ENCODE measurements at regions not wholly inside any gene's neighbourhood (a gene's known extent, or its start where the extent isn't known, plus 50 kb on each side); places are given as distances from the start of the nearest gene placed in this dataset.

DNA sequence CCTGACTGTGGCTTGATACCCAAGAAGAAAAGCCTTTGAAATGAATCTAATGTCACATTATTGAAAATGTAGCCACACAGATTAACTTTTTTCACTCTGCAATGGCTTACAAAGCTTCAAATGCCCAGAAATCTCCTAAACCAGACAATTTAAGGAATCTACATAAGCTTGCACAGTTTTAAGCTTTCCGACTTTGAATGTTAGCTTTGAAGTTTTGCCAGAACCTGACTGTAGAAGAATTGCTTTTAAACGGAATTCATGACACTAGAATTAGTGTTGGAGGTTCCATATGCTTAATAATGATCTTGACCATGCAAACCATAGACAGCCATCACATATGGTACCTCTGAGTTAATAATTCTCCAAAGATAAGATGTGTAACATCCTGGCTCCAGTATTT lies 798.5 kb upstream of the EPHA7 start:
- Histone ChIP-seq H3K4me1 (no peaks in the 10 kb centered on the region), H3K4me3 (ENCODE audit: low read depth, low read length) (no peak overlapping the region), H3K27me3 (no peaks in the 10 kb centered on the region), H3K36me3 (no peaks in the 10 kb centered on the region), H3K9me3 (no peaks in the 10 kb centered on the region)
- TF ChIP-seq, protein P1, sequence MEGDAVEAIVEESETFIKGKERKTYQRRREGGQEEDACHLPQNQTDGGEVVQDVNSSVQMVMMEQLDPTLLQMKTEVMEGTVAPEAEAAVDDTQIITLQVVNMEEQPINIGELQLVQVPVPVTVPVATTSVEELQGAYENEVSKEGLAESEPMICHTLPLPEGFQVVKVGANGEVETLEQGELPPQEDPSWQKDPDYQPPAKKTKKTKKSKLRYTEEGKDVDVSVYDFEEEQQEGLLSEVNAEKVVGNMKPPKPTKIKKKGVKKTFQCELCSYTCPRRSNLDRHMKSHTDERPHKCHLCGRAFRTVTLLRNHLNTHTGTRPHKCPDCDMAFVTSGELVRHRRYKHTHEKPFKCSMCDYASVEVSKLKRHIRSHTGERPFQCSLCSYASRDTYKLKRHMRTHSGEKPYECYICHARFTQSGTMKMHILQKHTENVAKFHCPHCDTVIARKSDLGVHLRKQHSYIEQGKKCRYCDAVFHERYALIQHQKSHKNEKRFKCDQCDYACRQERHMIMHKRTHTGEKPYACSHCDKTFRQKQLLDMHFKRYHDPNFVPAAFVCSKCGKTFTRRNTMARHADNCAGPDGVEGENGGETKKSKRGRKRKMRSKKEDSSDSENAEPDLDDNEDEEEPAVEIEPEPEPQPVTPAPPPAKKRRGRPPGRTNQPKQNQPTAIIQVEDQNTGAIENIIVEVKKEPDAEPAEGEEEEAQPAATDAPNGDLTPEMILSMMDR (IDR thresholded peaks at IDR 0.05; ENCODE audit: low read depth, low read length) = no peak
- no peak for DNase-seq

GRCh38 chr6:94215552-94215951 lies 796.2 kb upstream of the EPHA7 start:
- H3K4me1 ChIP-seq = no peaks in the 10 kb centered on the region
- H3K4me3 ChIP-seq (ENCODE audit: low read depth, low read length) = no peak overlapping the region
- H3K27me3 ChIP-seq = no peaks in the 10 kb centered on the region
- TF ChIP-seq, protein P1 (IDR thresholded peaks at IDR 0.05; ENCODE audit: low read depth, low read length) = no peak
- no peaks in the 10 kb centered on the region for H3K9me3 ChIP-seq
- H3K36me3 ChIP-seq = no peaks in the 10 kb centered on the region
- no peak for DNase-seq

DNA sequence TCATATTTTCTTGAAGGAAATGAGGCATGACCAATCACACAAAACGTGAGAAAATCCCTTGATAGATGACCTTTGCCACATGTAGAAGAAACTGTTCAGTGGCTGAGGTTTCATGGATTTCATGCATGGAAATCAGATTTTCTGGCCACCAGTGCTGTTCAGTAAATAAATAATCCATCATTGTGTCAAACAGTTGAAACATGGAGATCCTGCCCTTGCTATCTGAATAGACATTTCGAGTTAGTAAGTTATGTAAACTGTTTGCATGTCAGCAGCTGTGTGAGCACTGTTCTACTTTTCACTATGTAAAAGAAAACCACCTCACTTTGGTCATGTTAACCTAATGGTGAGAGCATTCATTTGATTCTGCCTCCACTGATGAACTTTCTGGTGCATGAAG lies 793.9 kb upstream of the EPHA7 start:
- H3K27me3 ChIP-seq = no peaks in the 10 kb centered on the region
- H3K36me3 ChIP-seq = no peaks in the 10 kb centered on the region
- no peak overlapping the region for H3K4me3 ChIP-seq (ENCODE audit: low read depth, low read length)
- TF ChIP-seq, protein P1 (IDR thresholded peaks at IDR 0.05; ENCODE audit: low read depth, low read length) = no peak
- H3K9me3 ChIP-seq = no peaks in the 10 kb centered on the region
- H3K4me1 ChIP-seq = no peaks in the 10 kb centered on the region
- DNase-seq = no peak

DNA sequence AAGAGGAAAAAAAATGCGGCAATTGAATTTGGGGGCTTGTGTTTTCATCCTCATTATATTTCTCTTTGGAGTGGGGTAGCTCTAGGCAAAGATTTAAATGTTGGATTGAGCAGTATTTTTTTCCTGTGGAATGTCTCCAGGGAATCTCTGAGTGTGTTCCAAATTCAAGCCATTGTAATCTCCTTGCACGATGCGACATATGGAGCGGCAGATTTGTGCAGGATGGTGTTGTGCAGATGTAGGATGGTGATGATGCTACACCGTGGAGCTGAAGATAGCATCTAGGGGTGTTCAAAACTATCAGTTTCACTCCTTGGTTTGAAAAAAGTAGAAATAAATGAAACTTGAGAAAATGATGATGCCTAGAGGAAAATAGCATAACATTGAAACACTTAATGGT lies 777.5 kb upstream of the EPHA7 start:
- H3K27me3 ChIP-seq = no peaks in the 10 kb centered on the region
- no peak for DNase-seq
- H3K9me3 ChIP-seq = no peaks in the 10 kb centered on the region
- TF ChIP-seq, protein P1 (IDR thresholded peaks at IDR 0.05; ENCODE audit: low read depth, low read length) = no peak
- H3K4me3 ChIP-seq (ENCODE audit: low read depth, low read length) = no peak overlapping the region
- H3K4me1 ChIP-seq = no peaks in the 10 kb centered on the region
- H3K36me3 ChIP-seq = no peaks in the 10 kb centered on the region

GRCh38 chr6:94190030-94190429 lies 770.7 kb upstream of the EPHA7 start:
- H3K4me3 ChIP-seq (ENCODE audit: low read depth, low read length) = no peak overlapping the region
- H3K36me3 ChIP-seq = no peaks in the 10 kb centered on the region
- no peaks in the 10 kb centered on the region for H3K9me3 ChIP-seq
- H3K4me1 ChIP-seq = no peaks in the 10 kb centered on the region
- TF ChIP-seq, protein P1 (IDR thresholded peaks at IDR 0.05; ENCODE audit: low read depth, low read length) = no peak
- no peaks in the 10 kb centered on the region for H3K27me3 ChIP-seq
- DNase-seq = no peak

GRCh38 chr6:94184666-94185464 lies 765.5 kb upstream of the EPHA7 start:
- Histone ChIP-seq H3K9me3 (no peaks in the 10 kb centered on the region), H3K4me3 (ENCODE audit: low read depth, low read length) (no peak overlapping the region), H3K4me1 (no peaks in the 10 kb centered on the region), H3K27me3 (no peaks in the 10 kb centered on the region), H3K36me3 (no peaks in the 10 kb centered on the region)
- TF ChIP-seq, protein P1 (IDR thresholded peaks at IDR 0.05; ENCODE audit: low read depth, low read length) = no peak
- no peak for DNase-seq

Data from BE2C (cell line).